DMS 273 treated with DMSO at 0.1 percent for 48 hours (cell line): ENCODE measurements at regions not wholly inside any gene's neighbourhood (a gene's known extent, or its start where the extent isn't known, plus 50 kb on each side); places are given as distances from the start of the nearest gene placed in this dataset.
"Not testable (repeated sequence)": the region's sequence is repeated elsewhere in the genome, so short reads cannot be mapped to it uniquely, and the experiment has no call there.

Experiments used
- DNase-seq: peaks from one replicate; lab custom pipeline; 2025; lab: John Stamatoyannopoulos, UW

DNA sequence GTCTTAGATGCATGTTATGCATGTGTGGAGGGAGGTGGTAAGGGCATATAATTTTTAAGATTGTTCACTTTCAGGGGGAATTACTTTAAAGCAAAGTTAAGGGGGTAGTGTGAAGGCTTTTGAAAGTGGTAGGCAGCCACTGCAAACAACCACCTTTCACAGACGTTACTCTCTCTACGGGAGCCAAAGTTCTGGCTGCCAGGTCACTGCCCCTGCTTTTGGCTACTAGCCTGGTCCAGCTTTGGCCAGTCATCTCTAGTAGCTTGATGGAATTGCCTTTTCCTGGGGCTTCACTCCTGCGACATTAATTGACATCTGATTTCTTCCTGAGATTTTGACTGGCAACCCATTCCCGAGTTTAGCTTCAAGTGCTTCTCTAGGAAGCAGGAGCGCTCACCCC lies 397.5 kb downstream of the CDH11 start:
- DNase-seq, result no peak

DNA sequence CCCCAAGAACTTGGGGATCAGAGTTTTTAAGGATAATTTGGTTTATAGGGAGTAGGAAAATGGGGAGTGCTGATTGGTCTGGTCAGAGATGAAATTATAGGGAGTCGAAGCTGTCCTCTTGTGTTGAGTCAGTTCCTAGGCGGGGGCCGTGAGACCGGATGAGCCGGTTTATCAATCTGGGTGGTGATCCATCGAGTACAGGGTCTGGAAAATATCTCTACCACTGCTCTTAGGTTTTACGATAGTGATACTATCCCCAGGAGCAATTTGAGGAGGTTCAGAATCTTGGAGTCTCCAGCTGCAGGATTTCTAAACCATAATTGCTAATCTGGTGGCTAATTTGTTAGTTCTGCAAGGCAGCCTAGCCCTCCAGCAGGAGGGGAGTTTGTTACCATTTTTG lies 403.4 kb downstream of the CDH11 start:
- no peak for DNase-seq

DNA sequence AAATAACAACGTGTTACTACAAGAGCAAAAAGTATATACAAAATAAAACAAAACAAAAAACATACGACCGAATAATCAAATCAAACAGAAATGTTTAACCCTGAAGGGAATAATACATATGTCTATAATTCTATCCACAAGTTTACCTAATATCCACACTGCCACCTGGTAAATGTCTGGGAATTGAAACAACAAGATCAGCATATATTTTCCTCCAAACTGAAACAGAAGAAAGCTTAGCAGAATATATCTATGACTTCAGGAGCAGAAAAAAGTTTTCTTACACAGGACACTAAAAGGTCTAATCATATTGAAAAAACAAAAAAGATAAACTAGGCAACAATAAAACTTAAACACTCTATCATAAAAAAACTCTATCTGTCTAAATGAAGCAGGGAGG lies 404.0 kb downstream of the CDH11 start:
- DNase-seq, result no peak

DNA sequence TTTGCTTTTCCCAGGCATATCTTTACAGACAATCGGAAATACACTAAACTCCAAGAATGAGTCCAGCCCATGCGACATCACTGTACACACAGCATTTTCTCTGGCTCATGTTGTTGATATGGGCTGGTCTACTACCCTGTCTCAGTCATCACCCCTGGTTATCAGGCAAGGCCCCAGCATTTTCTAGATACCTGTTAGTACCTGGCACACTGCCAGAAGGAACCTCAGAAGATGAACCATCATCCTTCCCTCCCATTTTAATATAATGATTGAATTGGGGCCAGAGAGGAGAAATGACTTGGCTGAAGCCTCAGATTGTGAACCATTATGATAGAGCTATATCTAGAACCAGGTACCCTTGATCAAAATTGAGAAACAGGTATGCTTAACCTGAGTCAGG lies 406.2 kb downstream of the CDH11 start:
- no peak for DNase-seq

GRCh38 chr16:64712026-64712425 lies 409.8 kb downstream of the CDH11 start:
- no peak for DNase-seq

DNA sequence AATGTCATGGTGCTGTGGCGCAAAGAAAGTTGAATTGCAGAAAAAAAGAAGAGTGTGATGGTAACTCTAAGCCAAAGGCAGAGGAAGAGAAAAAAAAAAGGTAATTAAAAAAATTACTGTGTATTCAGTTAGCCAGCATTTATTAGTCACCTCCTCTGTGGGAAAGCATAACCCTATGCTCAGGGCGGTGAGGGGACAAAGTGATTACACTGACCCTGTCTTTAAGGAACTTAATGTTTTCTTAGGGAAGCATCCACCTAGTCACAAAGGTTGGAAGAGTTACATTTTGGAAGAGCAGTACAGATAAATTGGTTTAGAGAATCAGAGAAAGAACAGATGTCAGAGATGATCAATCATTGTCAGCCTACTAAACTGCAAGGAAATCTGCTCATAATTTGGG lies 410.3 kb downstream of the CDH11 start:
- DNase-seq, result no peak

GRCh38 chr16:64711026-64711425 lies 410.8 kb downstream of the CDH11 start:
- no peak for DNase-seq

- no peak for DNase-seq
Observed at GRCh38 chr16:64705443-64705842, 416.4 kb downstream of the CDH11 start.

DNA sequence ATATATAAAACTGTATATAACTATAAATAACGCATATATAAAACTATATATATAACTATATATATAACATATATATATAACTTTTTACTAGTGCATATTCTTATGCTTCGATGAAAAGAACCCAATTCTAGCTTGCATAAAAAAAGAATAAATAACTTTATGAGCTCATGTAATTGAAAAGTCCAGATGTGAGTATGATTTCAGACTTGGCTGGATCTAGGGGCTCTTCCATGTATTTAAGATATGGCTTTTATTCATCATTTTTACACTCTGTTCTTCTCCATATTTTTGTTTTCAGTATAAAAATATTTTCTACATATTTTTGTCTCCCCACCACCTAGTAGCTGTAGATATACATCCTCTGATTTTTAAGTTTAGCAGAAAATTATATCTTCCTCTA lies 417.5 kb downstream of the CDH11 start:
- DNase-seq, result no peak

GRCh38 chr16:64702415-64702814 lies 419.4 kb downstream of the CDH11 start:
- no peak for DNase-seq

GRCh38 chr16:64700628-64701027 lies 421.2 kb downstream of the CDH11 start:
- no peak for DNase-seq

DNA sequence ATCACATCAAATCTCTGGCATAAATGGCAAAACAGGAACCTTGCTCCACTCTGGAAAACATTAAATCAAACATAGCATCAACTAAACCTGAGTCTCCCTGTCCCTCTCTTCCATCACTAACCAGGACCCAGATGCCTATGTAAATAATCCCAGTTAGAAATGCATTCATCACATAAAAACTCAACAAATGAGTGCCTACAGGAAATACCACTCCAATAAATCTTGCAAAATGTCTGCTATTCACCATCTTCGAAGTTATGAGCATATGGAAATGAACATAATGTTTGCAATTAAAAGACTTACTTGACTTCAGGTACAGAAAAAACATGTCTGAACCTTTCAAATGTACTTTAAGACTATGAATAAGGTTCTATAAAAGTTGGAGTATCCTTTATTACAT lies 425.0 kb downstream of the CDH11 start:
- no peak for DNase-seq

DNA sequence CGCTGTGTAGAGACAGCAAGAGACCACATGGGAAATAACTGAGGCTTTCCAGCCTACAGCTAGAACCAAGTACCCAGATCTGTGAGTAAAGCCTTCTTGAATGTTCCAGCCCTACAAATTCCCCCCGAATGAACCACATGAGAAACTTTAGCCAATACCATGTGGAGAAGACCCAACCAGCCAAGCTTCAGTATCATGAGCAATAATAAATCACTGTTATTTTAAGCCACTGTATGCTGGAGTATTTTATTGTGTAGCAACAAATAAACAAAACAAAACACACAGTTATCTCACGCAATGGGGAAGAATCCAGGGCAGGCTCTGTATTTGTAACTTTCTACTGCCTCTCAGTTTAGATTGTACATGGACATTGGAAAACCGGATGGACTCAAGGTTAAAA lies 426.2 kb downstream of the CDH11 start:
- no peak for DNase-seq

GRCh38 chr16:64693946-64694345 lies 427.9 kb downstream of the CDH11 start:
- DNase-seq, result no peak

GRCh38 chr16:64687786-64688185 lies 434.1 kb downstream of the CDH11 start:
- no peak for DNase-seq

GRCh38 chr16:64687123-64687522 lies 434.7 kb downstream of the CDH11 start:
- no peak for DNase-seq

GRCh38 chr16:64679976-64680690 lies 441.7 kb downstream of the CDH11 start:
- DNase-seq, result no peak

DNA sequence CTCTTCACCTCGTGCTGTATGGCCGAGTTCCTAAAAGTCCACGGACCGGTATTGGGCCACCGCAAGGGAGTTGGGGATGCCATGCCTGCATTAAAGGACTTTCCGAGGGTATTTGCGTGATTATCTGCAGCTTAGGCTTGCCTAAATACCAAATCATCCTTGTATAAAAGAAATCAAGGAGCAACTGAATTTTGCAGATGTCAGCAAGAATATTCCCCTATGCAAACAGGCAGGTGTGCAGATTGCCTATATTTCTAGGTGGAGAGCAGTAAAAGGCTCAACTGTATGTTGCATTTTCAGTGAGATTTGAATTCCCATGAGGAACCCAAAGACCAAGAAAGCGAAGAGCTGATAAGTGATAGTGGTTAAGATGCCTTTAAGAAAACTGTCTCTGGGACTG lies 452.3 kb downstream of the CDH11 start:
- DNase-seq, result no peak

DNA sequence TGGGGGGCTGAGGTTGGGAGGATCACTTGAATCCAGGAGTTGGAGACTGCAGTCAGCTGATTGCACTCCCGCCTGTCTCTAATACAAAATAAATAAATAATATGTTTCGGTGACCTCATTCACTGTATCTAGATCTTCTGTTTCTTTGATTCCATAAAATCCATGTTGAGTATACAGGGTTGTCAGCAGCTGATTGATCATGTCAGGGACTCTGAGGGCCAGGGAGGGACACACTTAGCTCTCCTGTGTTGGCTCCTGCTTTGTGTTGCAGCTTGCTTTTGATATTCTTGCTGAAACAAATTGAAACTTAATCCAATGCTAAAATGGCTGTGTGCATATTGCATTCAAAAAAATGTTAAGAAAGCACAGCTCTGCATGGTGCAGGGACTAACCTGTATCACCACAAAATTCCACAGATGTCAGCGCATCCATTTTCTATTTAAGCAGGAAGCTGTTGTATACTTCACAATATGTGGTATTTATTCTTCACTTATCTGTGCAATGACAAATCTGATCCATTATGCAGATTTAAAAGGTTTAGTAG lies 454.5 kb downstream of the CDH11 start:
- no peak for DNase-seq

- not testable (repeated sequence) for DNase-seq
Observed at GRCh38 chr16:64662312-64662711, 459.6 kb downstream of the CDH11 start.

DNA sequence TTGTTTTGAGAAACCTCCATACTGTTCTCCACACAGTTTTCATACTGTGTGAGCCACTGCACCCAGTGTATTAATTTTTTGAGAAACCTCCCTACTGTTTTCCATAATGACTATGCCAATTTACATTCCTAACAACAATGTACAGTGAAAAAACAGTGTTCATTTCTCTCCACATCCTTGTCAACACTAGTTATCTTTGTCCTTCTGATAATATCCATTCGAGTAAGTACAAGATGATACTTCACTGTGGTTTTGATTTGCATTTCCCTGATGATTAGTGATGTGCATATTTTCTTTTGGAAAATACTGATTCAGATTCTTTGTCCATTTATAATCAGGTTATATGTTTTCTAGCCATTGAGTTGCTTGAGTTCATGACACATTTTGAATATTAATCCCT lies 462.0 kb downstream of the CDH11 start:
- no peak for DNase-seq

- no peak for DNase-seq
Observed at GRCh38 chr16:64657316-64658011, 464.4 kb downstream of the CDH11 start.

- DNase-seq, result no peak
Observed at GRCh38 chr16:64656471-64656870, 465.4 kb downstream of the CDH11 start.

GRCh38 chr16:64654178-64654577 lies 467.7 kb downstream of the CDH11 start:
- no peak for DNase-seq
